GM12892 (cell line): ENCODE measurements at regions not wholly inside any gene's neighbourhood (a gene's known extent, or its start where the extent isn't known, plus 50 kb on each side); places are given as distances from the start of the nearest gene placed in this dataset.
"Not testable (repeated sequence)": the region's sequence is repeated elsewhere in the genome, so short reads cannot be mapped to it uniquely, and the experiment has no call there.

Source experiments
- DNase-seq: peaks from one replicate; pipeline ENCODE4 v3.0.0; 2011; ENCODE audit not compliant: insufficient read length
- FAIRE-seq: peaks from 2 replicates; lab custom pipeline; 2011; peaks lifted over from hg19 to GRCh38; lab: Jason Lieb, UNC
- POLR2A ChIP-seq: IDR thresholded peaks from 2 replicates; pipeline ENCODE4 v1.6.1; 2011; ENCODE audit warnings: low read depth, low read length, control low read depth
- POLR2AphosphoS5 ChIP-seq: IDR thresholded peaks from 2 replicates; pipeline ENCODE4 v1.6.1; 2011; ENCODE audit warnings: low read depth, low read length, control low read depth
- TAF1 ChIP-seq: IDR thresholded peaks from 2 replicates; pipeline ENCODE4 v1.6.1; 2011; ENCODE audit warnings: low read depth, mild to moderate bottlenecking, control low read depth, low read length, borderline replicate concordance

DNA sequence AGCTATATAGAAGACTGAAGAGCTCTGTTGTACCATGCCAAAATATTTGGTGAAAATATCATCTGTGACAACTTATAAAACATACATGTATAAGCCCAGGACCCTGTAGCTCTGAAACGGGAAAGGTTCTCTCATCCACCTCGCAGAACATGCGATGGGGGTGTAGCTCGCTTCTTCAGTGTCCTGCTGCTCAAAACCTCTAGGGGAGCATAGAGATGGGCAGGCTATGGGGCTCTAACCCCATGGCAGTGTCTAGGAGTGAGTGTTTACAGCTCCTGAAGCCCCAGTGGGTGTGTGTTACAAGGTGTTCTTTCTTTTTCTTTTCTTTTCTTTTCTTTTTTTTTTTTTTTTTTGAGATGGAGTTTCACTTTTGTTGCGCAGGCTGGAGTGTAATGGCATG, 505.2 kb upstream of the SYNCRIP start:
- TF ChIP-seq POLR2AphosphoS5 (no peak), POLR2A (no peak), TAF1 (no peak)
- DNase-seq (no peak), FAIRE-seq (no peak)

DNA sequence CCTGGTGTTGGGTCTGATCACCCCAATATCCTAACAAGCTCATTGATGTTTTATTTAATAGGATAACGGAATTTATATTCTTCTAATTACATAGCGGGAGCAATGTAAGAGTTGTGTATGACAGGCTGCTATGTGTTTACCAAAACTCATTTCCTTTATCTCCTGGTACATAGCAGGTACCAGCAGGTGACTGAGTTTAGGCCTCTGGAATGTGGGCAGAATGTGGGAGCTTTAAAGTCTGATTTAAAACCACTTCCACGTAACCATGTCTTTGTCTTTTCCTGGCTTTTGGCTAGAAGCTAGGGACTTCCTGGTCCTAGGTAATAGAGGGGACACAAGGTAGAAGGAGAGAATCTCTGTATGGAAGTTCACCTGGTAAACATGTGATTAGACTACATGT, 504.6 kb upstream of the SYNCRIP start:
- TF ChIP-seq TAF1 (no peak), POLR2AphosphoS5 (no peak), POLR2A (no peak)
- DNase-seq (no peak), FAIRE-seq (no peak)

DNA sequence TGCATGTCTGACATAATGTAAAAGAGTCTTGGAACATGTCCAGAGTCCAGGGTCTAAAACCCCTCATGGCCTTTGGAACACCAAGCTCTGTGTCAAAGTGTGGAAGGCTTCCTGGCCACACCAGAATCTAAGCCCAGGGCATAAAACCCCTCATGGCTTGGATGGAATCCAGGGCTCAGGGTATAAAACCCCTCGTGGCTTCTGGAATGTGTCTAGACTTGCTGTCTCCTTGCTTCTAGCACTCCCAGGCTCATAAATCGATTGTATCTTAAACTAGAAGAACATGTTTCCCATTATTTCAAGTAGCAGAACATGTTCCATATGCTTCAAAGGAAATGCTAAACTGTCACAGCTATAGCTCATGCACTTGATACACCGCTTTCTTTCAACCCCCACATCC, 504.1 kb upstream of the SYNCRIP start:
- FAIRE-seq, DNase-seq: not testable (repeated sequence)

DNA sequence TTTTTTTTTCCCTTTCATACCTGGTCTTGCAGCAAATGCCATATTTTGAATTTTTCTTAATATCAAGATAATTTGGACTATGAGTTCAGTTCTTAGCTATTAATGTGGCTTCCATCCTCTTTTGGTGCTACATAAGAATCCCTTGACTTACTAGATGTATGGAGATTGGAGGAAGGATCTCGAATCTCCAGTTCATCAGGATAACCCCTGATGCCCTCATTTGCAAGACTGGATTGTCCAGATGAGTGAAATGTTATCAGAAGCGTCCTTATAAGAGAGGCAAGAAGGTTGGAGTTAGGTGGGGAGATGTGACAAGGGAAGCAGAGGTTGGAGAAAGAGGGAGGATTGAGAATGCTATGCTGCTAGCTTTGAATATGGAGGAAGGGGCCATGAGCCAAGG, 499.6 kb upstream of the SYNCRIP start:
- FAIRE-seq: no peak
- no peak for DNase-seq
- TF ChIP-seq POLR2A (no peak), TAF1 (no peak), POLR2AphosphoS5 (no peak)

DNA sequence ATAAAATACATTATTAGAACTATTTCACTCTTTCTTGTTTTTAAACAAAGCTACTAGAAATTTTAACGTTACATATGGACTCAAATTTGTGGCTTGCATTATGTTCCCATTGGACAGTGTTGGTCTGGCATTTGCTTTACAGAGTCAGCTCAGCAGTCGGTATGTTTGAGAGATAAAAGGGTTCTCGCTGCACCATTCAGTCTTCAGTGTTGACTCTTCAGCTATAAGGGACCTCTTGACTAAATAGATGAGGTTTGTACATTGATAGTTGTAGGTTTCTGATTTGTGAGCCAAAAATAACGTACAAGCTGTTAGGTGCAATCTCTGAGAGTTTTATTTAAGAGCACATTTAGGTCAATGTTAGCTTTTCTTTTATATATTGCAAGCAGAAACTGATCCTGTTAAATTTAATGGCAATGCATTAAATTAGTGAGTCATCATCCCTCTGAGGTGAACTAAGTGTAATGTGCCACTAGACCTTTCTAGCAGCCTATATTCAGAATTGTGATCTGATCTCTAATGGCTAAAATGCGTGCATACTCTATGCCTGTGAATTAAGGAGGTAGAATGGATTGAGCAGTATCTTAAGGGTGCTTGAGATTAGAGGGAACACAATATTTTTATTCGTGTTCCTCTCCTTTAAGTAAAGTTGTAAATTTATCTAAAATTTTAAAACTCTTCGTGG, 485.6 kb upstream of the SYNCRIP start:
- TF ChIP-seq POLR2AphosphoS5 (no peak), TAF1 (no peak), POLR2A (no peak)
- DNase-seq (no peak), FAIRE-seq (no peak)

DNA sequence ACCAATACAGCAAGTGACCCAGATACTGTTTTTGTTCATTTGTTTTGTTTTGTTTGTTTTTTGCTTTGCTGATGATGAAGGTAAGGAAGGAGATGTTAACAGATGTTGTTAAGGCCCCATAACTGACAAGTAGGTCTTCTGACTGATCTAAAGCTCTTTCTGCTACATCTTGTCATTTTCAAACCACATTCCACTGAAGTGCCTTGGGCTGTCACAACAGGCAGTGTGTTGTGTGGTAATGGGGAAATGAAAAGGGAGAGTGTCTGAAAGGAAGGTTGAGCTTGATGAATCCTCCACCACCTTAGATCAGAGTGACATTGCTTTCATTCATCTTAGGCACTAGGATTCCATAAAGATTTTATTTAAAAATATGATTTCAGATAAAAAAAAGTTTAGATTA, 479.4 kb upstream of the SYNCRIP start:
- TF ChIP-seq TAF1 (no peak), POLR2AphosphoS5 (no peak), POLR2A (no peak)
- no peak for DNase-seq
- no peak for FAIRE-seq

DNA sequence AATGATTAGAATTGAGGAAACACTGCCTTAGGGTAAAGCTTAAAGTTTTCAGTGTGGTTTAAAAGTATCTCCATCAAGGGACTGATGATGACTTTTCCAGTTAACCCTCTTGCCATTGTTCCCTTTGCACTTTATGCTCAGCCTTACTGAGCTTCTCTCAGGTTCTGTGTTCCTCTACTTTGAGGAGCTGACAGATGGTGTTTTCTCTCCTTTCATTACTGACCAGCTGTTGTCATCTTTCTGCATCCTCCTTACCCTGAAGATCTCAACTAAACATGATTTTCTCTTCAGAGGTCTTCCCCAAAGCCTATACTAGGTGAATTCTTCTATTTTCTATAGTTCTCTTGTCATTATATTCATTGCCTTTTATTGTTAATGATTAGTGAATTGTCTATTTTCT, 475.6 kb upstream of the SYNCRIP start:
- FAIRE-seq: no peak
- TF ChIP-seq POLR2AphosphoS5: no peak
- TF ChIP-seq TAF1: no peak
- no peak for TF ChIP-seq POLR2A
- no peak for DNase-seq

DNA sequence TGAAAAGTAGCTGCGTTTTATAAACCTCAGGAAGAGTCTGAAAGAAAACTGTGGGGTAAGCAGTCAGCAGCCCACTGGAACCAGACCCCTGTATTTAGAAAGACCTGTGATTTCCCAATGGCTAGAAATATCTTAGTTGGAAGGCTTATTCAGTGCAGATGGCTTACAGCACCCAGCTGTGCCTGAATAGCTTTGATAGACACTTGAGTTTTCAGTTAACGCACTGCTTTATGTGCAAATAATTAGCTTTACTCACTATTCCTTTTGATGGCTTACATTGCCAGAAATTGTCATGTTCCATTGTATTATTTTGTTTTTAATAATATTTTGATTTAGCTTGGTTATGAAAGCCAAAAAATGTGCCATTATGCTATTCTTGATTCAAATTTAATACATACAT, 465.3 kb upstream of the SYNCRIP start:
- DNase-seq (no peak), FAIRE-seq (no peak)
- no peak for TF ChIP-seq POLR2A
- TF ChIP-seq TAF1: no peak
- no peak for TF ChIP-seq POLR2AphosphoS5

DNA sequence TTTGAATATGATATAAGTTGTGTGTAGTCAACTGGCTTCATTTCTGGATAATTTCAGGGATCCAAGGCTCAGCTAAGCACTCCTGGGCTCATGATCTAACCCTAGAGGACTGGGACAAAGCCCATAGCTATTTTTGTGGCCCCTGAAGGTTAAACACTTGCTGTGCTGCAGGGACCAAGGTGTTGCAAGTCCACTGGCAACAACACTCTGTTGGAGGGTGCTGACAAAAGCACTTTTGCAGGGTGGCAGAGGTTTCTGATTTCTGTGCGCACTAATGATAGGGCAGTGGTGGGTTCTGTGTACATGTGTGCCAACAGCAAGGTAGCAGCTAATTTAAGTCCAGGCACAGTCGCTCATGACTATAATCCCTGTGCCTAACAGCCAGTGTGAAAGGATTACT, 445.3 kb upstream of the SYNCRIP start:
- no peak for DNase-seq
- no peak for TF ChIP-seq TAF1
- no peak for TF ChIP-seq POLR2AphosphoS5
- no peak for TF ChIP-seq POLR2A
- no peak for FAIRE-seq

DNA sequence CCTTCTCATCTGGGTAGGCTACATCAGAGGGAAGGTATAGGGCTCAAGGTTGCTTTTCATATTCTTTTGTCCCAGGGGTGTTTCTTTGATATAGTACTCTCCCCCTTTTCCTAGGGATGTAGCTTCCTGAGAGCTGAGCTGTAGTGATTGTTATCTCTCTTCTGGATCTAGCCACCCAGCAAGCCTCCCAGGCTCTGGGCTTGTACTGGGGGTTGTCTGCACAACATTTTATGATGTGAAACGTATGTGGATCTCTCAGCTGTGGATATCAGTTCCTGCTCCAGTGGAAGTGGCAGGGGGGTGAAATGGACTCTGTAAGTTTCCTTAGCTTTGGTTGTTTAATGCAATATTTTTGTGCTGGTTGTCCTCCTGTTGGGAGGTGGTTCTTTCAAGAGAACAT, 437.3 kb upstream of the SYNCRIP start:
- DNase-seq: no peak
- no peak for FAIRE-seq

DNA sequence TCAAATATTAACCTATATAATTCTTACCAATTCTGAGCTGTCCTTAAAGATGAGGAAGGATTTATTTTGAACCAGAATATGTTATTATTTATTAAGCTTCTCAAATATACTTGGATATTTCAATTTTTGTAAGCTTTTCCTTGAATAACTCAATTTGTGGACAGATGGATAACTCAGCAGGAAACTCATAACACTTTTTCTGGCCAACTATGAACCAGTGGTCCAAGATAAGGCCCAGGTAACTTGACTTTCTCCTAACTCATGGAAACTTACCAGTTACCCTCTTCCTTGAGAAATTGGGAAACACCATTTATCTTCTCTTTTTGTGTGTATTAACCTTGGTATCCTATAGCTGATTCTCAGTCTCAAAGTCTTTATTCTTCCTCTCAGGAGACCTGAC, 427.5 kb upstream of the SYNCRIP start:
- no peak for TF ChIP-seq POLR2A
- TF ChIP-seq POLR2AphosphoS5: no peak
- no peak for TF ChIP-seq TAF1
- FAIRE-seq (no peak), DNase-seq (no peak)

More for the DNA sequence above, 437.3 kb upstream of the SYNCRIP start:
- TF ChIP-seq POLR2AphosphoS5 (no peak), POLR2A (no peak), TAF1 (no peak)

DNA sequence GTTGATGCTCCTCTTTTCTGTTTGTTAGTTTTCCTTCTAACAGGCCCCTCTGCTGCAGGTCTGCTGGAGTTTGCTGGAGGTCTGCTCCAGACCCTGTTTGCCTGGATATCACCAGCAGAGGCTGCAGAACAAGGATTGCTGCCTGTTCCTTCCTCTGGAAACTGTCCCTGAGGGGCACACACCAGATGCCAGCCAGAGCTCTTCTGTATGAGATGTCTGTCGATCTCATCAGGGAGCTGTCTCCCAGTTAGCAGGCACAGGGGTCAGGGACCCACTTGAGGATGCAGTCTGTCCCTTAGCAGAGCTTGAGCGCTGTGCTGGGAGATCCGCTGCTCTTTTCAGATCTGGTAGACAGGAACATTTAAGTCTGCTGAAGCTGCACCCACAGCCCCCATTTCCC, 422.3 kb upstream of the SYNCRIP start:
- not testable (repeated sequence) for FAIRE-seq, DNase-seq

DNA sequence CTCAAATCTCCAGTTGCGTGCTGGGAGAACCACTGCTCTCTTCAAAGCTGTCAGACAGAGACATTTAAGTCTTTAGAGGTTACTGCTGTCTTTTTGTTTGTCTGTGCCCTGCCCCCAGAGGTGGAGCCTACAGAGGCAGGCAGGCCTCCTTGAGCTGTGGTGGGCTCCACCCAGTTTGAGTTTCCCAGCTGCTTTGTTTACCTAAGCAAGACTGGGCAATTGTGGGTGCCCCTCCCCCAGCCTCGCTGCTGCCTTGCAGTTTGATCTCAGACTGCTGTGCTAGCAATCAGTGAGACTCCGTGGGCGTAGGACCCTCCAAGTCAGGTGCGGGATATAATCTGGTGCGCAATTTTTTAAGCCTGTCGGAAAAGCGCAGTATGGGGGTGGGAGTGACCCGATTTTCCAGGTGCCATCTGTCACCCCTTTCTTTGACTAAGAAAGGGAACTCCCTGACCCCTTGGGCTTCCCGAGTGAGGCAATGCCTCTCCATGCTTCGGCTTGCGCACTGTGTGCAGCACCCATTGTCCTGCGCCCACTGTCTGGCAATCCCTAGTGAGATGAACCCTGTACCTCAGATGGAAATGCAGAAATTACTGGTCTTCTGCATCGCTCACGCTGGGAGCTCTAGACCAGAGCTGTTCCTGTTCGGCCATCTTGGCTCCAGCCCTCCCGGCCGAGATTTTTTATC, 414.8 kb upstream of the SYNCRIP start:
- not testable (repeated sequence) for FAIRE-seq, DNase-seq
